Hematopoietic multipotent progenitor cell treated with erythropoietin and hydrocortisone succinate and interleukin-3 and kit ligand, for 4 days (in vitro differentiated cells): ENCODE measurements at regions not wholly inside any gene's neighbourhood (a gene's known extent, or its start where the extent isn't known, plus 50 kb on each side); places are given as distances from the start of the nearest gene placed in this dataset.

Source experiments
- DNase-seq: peaks from one replicate; pipeline ENCODE4 v3.0.0-alpha.2; 2015

GRCh38 chr2:174667250-174667860, 69.8 kb upstream of the WIPF1 start:
- peak; percentile 60 for DNase-seq

DNA sequence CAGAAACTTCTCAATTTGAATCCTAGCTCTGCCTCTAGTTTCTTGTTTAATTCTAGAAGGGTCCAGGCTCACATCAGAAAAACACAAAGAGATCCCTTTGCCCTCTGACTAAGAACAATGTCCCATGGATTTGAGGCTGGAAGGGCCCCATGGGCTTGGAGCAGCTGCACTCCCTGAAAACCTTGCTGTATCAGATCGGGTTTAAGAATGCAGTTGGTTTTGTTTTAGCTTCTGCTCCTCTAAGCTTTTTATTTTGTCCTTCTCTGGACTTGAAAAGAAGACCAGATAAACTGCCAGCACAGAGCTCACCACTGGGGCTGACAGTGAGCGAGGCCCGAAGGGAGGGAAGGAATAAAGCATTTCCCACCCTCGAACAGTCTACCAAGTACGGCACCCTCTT, 69.2 kb upstream of the WIPF1 start:
- peak; percentile 52 for DNase-seq

DNA sequence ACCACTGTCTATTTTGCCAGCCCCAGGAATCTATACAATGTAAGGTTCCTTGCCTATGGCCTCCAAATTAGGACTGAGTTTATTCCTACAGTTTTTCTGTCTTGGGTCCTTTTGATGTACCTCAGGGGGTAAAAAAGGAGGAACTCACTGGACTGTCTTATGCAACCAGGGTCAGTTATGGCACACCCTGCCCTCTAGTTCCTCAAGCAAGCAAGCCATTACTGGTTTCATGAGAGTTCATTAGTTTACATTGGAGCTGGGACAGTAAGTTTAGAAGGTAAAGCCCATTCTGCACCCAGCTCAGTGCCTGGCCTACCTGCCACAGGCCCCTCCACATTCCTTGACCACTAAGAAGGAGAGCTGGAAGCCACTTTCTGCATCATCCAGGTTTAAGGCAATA, 68.7 kb upstream of the WIPF1 start:
- DNase-seq = peak; percentile 78

DNA sequence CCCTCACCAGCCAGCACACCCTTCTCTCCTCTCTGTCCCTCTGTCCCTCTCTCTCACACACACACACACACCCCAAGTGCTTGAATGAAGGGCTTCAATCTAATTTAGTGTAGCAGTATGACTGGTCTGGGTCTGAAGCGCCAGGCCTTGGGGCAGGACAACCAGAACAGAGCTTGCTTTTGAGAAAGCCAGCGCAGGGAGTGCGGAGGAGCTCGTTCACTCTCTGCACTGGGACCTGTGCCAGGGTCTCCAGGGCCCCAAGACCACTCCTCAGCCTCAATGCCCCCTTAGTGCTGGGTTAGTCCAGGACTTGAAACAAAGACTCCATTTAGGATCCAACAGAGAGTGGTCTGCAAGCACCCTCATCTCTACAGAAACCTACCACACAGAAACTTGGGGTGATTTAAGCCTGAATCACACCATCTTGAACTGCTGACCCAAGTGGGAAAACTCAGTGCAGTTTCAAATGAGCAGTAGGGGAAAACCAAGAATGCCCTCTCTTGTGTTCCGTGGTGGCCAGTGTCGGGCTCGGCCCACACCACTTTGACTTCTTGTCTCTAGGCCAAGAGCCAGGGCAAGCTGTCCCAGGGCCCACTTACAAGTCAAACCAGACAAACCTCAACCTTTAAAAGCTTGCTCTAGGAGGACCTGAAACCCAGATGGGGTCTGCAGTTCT, 66.6 kb upstream of the WIPF1 start:
- DNase-seq = no peak

- peak; percentile 48 for DNase-seq
Measured at GRCh38 chr2:174663550-174663949, 65.9 kb upstream of the WIPF1 start.

- DNase-seq = no peak
Measured at GRCh38 chr2:174662859-174663258, 65.3 kb upstream of the WIPF1 start.

- DNase-seq = no peak
Measured at GRCh38 chr2:174662459-174662858, 64.9 kb upstream of the WIPF1 start.

DNA sequence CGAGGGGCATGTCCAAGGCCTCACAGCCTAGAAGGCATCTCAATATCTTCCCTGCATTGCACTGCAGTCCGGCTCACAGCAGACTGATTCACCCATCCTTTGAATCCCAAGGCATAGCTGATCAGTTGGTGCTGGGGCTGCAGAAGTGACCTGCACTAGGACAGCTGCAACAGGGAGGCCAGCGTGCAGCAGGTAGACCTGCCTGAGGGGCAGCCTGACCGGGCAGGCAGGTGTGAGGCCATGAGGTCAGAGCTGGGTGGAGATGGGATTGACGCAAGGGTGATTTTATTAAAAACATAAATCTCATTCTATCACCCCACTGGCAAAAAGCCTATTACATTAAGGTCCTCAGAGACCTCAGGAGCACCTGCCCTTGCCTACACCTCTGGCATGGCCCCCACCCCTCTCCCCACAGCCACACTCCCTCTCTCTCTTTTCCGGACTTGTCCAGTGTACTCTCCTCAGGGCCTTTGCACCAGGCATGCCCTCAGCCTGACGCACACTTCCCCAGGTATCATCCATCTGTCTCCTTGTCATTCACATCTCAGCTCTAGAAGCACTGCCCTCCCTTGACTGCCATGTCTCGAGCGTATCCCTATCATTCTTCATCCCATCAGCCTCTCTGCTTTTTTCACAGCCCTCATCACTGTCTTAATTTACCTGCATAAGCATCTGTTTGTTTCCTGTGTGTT, 63.5 kb upstream of the WIPF1 start:
- no peak for DNase-seq

DNA sequence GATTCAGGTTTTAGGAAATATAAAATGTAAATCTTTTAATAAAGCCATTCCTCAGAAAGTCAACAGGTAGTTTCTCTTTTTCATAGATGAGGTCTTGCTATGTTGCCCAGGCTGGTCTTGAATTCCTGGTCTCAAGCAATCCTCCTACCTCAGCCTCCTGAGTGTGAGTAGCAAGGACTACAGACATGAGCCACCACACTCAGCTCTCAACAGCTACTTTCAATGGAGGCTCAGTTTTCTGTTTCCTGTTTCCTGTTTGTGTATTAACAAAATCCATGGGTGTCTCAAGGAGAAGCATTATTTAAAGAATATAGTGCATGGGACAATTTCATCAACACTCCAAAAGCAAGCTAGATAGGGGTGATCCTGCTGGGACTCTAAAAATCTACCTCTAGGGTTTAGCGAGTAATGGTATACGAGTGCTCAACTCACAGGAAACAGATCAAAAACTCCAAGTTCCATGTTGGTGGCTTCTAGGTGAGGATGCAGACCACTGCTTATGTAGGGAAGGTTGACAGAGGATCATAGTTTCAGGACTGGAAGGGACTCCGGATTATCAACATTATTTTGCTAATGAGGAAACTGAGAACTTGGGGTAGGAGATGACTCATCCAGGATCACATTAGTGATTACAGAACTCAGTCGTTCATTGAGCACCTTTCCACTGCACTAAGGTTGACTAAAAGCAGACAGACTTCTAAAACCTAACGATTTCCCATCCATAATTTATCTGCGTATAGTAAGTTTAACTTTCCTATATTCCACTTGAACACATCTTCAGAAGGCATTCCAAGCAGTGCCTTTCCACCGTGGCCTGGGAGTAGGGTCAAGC, 61.7 kb upstream of the WIPF1 start:
- no peak for DNase-seq

- DNase-seq = peak; percentile 22
Measured at GRCh38 chr2:174656676-174657176, 59.1 kb upstream of the WIPF1 start.

- DNase-seq = no peak
Measured at GRCh38 chr2:174656035-174656434, 58.4 kb upstream of the WIPF1 start.

- DNase-seq = no peak
Measured at GRCh38 chr2:174654419-174654941, 56.9 kb upstream of the WIPF1 start.

- DNase-seq = no peak
Measured at GRCh38 chr2:174648896-174649295, 51.3 kb upstream of the WIPF1 start.
